ENCODE measurements at regions not wholly inside any gene's neighbourhood (a gene's known extent, or its start where the extent isn't known, plus 50 kb on each side); places are given as distances from the start of the nearest gene placed in this dataset.
"Not testable (repeated sequence)": the region's sequence is repeated elsewhere in the genome, so short reads cannot be mapped to it uniquely, and the experiment has no call there.

DNA sequence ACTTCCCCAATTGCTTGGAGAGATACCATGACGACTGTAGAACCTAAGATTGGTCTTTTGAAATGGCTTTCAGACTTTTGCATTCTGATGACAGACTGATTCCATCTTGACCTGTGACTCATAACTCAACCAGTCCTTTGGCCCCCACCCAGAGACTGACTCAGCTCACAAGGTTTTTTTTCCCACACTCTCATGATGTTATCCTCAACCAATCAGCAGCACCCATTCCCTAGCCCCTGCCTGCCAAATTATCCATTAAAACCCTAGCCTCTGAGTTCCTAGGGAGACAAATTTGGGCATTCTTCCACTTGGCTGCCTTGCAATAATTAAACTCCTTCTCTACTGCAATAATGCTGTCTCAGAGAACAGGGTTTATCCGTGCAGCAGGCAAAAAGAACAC lies 1263.3 kb upstream of the CDH9 start:
- no peak for DNase-seq (ENCODE audit: low spot score)

DNA sequence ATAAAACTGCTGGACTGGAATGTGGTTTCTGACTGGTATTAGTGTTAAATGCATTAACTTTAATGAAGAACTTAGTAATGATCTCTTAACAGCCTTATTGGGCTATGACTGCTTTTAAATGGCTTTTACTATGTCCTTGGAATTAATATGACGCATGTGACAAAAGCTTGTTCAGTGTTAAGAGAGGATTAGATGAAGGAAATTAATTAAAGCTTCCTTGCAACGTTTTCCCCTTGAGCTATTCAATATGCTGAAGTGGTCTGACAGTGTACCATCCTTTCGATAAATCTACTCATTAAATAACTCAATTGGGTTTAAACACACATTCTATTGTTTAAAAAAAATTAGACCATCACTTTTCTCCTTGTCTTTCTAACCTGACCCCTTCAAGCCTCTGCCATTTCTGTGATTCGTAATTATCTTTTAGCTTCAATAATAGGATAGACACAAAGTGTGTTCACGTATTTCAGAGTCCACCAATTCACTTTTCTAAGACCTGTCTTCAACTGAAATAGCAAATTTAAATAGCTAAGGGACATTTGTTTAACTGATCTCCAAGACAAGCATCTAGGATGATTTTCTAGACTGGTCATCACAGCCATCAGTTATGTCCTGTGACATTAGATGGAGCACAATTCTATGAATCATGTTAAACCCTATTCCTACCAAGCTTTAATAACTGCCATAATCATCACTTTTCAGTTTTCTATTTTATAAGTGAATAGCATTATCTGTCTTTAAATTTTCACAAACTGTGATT lies 1258.0 kb upstream of the CDH9 start:
- DNase-seq (ENCODE audit: low spot score), result no peak

DNA sequence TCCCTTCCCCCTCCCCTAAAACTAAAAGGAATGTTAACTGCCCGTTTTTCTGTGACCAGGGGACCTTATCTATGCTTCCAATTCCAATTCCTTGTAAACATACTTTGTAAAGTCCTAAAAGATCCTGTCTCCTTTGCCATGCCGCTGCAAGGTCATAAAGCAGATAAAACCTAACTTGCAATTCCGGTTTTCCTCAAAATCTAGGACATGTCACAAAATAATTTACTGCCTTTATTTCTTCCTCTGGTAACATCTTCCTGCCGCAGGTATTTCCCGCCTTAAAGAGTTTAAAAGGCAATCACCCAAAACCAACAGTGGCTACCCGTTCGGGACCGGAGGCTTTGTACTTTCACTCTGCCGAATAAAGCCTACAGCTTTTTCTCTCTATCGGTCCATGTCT lies 1248.6 kb upstream of the CDH9 start:
- not testable (repeated sequence) for DNase-seq (ENCODE audit: low spot score)

DNA sequence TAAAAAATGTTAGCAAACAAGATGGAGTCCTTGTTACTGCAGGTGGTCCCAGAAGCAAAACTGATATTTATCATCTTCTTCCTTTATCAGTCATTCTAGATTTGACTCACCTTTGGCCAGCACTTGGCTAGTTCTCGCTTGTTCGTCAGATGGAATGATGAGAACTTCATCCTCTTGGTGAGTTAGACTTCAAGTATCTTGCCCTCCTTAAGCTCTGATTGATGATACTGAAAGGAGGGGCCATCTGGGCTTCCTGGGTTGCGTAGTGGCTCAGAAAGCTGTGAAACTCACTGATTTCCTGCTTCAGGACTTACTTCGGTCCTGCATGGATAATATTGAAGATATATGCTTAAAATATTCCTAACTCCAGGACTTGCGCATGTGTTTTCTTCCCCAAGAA lies 1248.2 kb upstream of the CDH9 start:
- no peak for DNase-seq (ENCODE audit: low spot score)

DNA sequence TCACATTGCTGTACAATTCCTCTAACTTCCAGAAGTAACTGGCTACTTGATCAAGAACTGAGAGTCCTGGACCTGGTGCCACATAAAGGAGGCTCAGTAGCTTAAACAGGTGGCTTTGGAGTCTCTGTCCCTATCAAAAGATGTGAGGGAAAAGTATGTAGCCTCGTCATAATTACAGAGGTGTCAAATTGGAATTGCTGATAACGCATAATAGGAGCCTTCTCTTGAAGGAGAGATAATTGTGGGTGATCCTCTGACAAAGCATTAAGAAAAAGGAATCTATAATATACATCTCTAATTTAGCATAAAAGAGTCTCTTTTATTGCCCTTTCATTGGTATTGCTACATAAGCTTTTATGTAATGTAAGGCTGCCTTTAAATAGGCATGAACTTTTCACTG lies 1246.4 kb upstream of the CDH9 start:
- no peak for DNase-seq (ENCODE audit: low spot score)

DNA sequence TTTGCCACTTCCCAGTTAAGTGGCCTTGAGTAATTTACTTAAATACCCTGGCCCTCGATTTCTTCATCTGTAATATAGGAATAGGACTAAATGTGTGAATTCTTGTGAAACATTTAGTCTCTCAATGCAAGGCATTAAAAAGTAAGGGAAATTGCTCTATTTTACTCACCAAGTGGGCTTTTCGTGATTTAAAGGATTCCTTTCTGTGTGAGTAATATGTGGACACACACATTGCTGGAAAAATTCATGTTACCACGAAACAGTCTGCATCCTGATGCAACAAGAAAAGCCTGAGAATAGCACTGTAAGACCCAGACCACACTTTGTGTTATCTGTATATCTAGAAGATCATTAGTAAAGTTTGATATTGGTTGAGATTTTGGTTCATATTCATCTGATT lies 1243.0 kb upstream of the CDH9 start:
- no peak for DNase-seq (ENCODE audit: low spot score)

DNA sequence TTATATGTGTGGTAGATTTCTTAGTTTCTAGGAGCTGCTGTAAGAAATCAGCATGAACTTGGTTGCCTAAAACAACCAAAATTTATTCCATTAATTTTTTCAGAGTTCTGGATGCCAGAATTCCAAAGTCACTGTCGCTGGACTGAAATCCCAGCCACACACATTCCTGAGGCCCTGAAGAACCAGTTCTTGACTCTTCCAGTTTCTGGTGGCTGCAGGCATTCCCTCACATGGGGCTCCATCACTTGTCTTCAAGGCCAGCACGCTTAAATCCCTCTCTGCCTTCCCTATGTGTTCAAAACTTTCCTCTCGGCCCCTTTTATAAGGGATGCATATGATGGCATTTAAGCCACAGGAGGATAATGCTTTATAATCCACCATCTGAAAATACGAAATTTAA lies 1237.5 kb upstream of the CDH9 start:
- DNase-seq (ENCODE audit: low spot score), result no peak

DNA sequence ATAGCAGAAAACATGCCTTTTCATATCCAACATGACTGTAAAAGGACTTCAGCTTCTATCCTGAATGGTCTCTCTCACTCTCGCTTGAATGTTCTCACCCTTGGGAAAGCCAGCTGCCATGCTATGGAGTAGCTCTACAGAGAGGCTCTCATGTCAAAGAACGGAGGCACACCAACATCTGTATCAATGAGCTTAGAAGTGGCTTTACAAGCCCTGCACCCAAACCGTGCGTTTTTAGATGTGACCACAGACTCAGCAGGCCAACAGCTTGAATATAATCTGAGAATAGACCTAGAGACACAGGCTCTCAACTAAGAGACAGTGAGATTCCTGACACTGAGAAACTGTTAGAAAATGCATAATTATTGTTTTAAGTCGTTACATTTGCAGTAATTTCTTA lies 1231.6 kb upstream of the CDH9 start:
- no peak for DNase-seq (ENCODE audit: low spot score)

DNA sequence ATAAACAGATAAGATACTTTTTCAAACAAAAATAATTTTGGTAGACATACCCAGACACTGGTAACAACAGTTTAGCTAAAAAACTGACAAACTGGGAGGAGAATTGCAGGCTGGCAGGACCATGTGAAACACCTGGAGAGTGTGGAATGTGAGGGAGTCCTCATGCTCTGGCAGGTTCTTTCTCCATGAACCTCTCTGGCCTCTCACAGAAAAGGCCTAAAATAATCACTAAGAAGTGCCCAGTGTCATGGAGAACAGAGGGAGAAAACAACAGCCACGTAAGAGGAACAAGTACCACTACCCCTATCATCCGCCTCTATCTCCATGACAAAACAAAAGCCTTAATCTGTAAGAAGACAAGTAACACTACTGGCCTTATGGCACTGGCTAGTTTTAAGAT lies 1227.5 kb upstream of the CDH9 start:
- DNase-seq (ENCODE audit: low spot score), result no peak

DNA sequence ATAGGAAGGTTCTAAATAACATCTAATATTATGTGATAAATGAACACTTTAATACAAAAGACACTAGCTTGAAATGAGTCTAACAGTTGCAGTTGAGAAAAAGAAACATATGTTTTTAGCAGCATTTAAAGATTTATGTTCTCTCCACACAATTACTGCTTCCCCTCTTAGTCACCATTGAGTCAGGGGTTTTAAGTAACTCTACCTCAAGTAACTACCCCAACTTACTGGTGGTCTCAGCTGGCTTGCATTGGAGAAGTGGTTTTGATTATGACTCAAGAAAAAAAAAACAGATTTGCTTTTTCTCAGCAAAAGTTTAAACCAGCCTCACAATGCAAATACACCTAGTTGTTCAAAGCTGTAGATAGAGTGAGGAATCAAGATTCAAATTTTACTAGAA lies 1216.5 kb upstream of the CDH9 start:
- DNase-seq (ENCODE audit: low spot score), result no peak

DNA sequence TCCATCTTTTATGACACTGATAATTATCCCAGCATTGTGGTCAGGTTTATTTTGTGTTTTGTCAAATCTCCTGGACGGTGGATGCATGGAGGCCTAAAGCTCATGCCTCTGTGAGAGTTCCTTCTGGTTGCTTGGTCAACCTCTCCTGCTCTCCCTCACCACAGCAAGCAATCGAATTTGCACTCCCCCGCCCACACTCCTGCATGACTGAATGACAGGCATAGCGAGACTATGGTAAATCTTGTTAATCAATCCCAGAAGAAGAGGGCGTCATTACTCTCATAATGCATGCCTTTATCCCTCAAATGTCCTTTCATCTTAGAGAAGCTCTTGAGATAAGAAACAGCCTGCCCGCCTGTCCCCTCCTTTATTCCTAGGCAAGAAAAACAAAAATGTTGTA lies 1215.0 kb upstream of the CDH9 start:
- DNase-seq (ENCODE audit: low spot score), result no peak

DNA sequence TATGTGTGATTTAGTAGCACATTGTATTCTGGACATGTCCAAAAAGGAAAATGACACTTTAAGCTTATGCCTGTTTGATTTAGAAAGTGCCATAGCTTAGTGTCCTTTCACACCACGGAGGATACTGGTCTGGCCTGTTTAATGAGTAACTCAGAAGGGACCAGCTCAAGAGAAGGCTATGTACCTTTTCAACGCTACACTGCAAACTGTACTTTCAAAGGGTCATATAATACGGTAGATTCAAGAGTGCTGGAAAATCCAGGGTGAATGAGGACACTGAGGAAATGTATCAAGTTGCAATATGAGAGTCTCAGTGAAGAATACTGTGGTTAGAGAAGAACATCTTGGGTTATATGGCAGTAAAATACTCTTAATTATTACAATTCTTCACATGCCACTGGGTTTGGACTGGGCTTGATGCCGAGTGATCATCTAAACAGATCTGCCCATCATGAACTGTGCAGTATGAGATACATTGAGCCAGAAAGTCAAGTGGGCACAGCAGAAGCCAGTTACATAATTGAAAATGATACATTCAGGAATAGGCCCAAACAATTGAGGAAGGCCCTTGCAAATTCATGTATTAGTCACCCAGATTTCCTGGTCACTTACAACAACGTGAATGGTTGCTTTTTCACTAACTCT lies 1211.5 kb upstream of the CDH9 start:
- no peak for DNase-seq (ENCODE audit: low spot score)

DNA sequence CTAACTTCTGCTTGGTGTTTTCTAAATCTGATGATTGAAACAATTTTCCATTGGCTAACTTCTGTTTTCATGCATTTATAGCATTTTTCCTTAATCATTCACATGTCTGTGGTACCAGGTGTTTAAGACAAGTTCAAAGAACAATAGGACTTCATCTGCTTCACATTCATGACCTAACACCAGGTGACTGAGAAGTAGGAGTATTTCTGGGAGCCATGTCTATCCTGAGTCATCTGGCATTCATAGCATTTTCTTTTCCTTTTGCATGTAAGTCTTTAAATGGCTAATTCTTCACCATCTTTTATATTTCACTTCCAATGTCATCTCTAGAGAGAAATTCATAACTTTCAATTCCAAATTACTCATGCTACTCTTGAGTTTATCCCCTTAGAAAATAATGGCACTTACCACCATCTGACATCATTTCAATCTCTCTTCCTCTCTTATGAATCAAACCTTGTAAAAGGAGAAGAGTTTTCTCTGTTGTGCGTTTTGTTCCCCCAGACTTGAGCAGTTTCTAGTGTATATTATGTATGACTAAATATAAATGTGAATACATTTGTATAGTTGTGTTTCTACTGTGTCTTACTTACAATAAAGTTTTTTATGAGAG lies 1196.1 kb upstream of the CDH9 start:
- no peak for DNase-seq (ENCODE audit: low spot score)

DNA sequence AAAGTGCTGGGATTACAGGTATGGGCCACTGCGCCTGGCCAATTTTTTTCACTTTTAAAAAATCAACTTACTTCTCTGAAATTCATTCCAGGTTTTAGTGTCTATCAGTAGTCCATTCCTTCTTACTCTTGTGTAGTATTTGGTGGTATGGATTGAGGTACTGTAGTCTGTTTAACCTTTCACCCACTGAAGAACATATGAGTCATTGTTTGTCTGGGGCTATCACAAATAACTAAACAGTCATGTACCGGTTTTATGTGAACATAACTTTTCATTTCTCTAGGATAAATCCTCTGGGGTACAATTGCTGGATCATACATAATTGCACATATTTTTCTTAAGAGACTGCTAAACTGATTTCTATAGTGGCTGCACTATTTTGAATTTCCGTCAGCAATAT lies 1188.0 kb upstream of the CDH9 start:
- DNase-seq (ENCODE audit: low spot score), result no peak

DNA sequence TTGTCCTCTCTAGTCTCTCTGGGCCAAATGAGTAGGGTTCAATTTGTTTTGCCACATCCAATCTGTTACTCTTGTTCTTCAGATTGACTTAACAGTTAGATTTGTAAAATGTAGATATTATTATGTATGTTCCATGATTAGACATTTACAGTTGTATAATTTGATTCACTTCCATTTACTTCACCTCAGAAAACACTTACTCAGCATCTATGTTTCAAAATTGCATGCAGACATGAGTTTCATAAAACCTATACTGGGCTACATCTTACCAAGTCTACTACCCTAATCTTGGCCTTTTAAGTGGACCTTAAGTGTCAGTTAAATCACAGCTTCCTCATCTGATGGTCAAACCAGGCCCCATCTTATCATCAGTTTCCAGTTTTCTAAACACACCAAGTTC lies 1181.2 kb upstream of the CDH9 start:
- DNase-seq (ENCODE audit: low spot score), result no peak

DNA sequence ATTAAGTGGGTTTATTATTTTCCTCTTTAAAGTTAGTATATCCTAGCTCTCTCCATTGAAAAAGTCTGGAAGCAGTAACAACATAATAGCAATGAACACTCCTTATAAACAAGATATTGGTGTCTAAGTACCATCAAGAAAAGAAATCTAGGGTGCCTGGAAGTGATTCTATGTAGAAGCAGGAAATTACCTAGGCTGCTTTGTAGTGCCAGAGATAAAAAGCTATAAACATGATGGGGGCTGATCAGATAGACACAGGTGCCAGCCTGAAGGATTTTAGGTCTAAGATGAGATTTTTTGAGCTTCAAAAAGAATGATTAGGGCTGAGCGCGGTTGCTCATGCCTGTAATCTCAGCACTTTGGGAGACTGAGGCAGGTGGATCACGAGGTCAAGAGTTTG lies 1179.3 kb upstream of the CDH9 start:
- DNase-seq (ENCODE audit: low spot score), result no peak

DNA sequence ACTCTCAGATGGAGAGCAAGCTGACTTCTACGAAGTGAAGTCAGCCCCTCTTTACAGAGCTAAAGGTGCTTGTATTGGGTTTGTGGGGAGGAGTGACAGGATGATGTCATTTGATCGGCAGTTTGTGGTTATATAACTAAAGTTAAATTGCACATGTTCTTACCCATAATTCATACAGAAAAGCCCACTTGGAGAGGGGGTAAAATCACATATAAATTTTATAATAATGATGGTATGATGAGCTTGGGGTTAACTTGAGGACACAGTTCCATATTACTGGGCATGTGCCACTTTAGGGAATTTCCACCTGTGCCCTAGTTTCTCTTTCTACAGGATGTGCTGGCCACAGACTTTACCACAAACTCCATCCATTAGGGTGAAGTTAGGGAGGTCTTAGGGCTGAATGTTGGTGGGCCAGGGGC lies 1178.6 kb upstream of the CDH9 start:
- DNase-seq (ENCODE audit: low spot score), result no peak

DNA sequence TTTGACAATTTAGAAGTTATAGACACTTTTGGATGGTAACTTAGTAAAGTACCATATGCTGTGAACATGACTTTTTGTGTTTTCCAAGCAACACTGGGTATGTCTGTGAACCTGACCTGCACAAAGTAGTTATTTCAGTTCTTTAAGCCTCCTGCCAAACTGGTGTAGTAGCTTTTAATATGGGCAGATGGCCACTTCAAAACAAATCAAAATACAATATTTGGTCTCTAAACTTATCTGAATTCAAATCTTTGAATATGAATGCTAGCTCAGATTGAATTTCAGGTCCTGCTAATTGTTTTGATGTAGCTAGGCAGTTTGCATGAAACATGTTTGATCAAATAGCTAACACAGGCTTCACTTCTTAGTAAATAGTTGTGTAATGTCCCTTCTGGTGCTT lies 1176.7 kb upstream of the CDH9 start:
- no peak for DNase-seq (ENCODE audit: low spot score)

DNA sequence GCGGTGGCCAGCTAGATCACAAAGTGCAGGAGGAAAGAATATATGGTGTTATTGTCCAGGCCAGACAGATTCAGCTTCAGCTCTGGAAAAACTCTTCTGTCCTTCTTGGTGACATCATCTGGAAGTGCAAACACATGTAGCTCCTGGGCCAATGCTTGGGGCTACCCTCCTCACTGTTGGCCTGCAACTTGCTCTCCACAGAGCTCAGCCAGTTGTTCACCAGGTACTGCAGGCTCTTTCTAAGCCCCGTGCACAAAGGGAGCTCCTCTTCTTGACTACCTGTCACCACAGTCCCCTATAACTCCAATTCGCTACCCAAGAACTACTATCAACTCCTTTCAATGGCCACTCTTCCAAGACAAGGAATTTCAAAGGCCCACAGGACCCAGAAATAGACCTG lies 1175.9 kb upstream of the CDH9 start:
- DNase-seq (ENCODE audit: low spot score), result no peak

DNA sequence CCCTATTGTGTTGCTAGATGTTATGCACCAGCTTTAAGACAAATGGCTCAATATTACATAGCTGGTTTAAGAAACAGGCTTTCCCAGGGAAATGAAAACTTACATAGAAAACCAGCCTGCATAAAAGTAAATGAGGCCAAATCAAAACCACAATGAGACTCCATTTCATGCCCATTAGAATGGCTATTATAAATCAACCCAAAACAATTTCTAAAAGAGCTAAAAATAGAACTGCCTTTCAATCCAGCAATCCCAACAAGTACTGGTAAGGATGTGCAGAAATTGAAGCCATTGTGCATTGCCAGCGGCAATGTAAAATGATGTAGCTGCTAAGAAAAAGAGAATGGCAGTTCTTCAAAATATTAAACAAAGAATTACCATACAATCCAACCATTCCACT lies 1170.0 kb upstream of the CDH9 start:
- no peak for DNase-seq (ENCODE audit: low spot score)

DNA sequence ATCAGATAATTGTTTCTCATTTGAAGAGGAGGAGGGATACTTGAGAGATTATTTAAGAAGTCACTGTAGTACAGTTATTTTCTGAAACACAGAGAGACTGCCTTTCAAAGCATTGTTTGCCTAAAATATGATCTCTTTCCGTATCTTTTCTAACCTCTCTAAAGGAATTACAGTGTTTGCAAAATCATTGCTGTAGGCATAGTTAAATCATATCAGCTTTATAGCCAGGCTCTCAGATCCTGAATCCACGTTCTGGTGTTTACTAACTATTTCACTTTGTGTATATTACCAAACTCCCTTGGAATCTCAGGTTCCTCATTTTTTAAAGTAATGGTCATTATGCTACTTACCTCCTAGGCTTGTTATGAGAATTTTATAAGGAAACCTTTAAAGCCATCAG lies 1151.6 kb upstream of the CDH9 start:
- no peak for DNase-seq (ENCODE audit: low spot score)

DNA sequence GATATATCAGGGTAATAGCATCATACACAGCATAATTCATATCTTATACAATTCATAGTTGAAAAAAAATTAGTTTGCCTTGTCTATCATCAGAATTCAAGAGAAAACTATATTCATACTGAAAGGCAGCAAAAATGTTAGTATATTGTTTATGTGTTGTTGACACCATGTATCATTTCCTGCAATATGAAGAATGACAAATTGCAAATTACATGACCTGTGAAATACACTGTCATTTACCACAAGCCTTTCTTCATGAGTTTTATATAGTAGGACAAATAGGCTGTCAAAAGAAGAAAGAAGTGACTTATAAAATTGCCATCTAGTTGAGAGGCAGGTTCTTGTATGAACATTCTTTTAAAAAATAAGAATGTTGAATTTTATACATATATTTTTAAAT lies 1136.3 kb upstream of the CDH9 start:
- no peak for DNase-seq (ENCODE audit: low spot score)

DNA sequence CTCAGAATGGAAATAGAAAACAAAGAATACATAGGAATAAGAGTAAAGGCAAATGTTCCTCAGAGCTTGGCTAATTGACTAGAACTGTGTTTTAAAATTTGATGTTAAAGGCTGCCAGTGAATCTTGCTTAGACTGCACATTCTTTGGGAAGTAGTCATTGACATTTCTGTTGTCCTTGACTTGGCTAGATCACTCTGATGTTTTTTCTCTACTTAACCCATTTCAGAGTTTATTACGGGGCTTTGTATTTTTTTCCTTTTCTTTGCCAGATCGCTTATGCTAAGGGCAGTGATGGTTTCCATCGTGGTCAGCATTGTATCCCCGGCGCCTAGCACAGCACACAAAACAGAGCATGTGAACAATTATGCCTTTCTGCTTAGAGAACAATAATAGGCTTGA lies 1126.7 kb upstream of the CDH9 start:
- DNase-seq (ENCODE audit: low spot score), result no peak

DNA sequence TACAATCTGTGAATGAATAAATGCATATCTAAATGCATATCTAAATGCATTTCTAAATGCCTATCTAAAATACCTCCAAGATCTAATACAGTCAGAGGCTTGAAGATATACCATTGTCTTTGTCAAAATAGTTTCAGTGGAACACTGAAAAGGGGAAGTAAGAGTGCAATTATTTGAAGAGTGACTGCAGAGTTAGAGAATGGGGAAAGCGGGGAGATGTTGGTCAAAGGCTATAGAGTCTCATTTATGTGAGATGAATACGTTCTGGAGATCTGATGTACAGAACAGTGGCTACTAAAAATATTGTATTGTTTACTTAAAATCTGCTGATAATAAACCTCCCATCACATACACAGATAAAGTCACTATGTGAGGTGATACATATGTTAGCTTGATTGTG lies 1126.2 kb upstream of the CDH9 start:
- no peak for DNase-seq (ENCODE audit: low spot score)

Measured in cerebellar cortex (tissue), 1 donor.